ENCODE measurements at regions not wholly inside any gene's neighbourhood (a gene's known extent, or its start where the extent isn't known, plus 50 kb on each side); places are given as distances from the start of the nearest gene placed in this dataset.
A peak's percentile ranks its signal among the peaks of the same experiment; 100 is the strongest.

GRCh38 chr6:71395731-71396409 lies 107.3 kb downstream of the OGFRL1 start:
- Histone ChIP-seq H3K27ac (peak overlapping the region; percentile 60 to 62), H3K27me3 (no peaks in the 10 kb centered on the region), H3K4me3 (no peak overlapping the region), H3K9me3 (no peaks in the 10 kb centered on the region), H3K4me1 (peaks cover 3 to 17% of the 10 kb centered on the region in 2 donors), H3K36me3 (no peaks in the 10 kb centered on the region)
- intact Hi-C loops (cut with DNase I; ENCODE audit: low total_unique reads) = no loop called here
- TF ChIP-seq POLR2A (IDR thresholded peaks at IDR 0.05) (no peak), POLR2AphosphoS5 (IDR thresholded peaks at IDR 0.05) (no peak), CTCF (IDR thresholded peaks at IDR 0.05) (no peak)
- DNase-seq (ENCODE audit: low spot score in 2 of 2) = no peak

GRCh38 chr6:71396410-71396801 lies 107.8 kb downstream of the OGFRL1 start:
- peak overlapping the region; percentile 60 to 62 for H3K27ac ChIP-seq
- intact Hi-C loops (cut with DNase I; ENCODE audit: low total_unique reads) = no loop called here

GRCh38 chr6:71399279-71399678 lies 110.7 kb downstream of the OGFRL1 start:
- no peak overlapping the region for H3K27ac ChIP-seq
- intact Hi-C loops (cut with DNase I; ENCODE audit: low total_unique reads) = no loop called here
- no peak for DNase-seq (ENCODE audit: low spot score in 2 of 2)
- H3K4me3 ChIP-seq = no peak overlapping the region
- peaks cover 3 to 11% of the 10 kb centered on the region in 2 donors for H3K4me1 ChIP-seq
- peaks cover 3% of the 10 kb centered on the region for H3K36me3 ChIP-seq
- H3K27me3 ChIP-seq = no peaks in the 10 kb centered on the region
- H3K9me3 ChIP-seq = no peaks in the 10 kb centered on the region
- TF ChIP-seq POLR2AphosphoS5 (IDR thresholded peaks at IDR 0.05) (no peak), POLR2A (IDR thresholded peaks at IDR 0.05) (no peak), CTCF (IDR thresholded peaks at IDR 0.05) (no peak)

More at GRCh38 chr6:71396410-71396801, 107.8 kb downstream of the OGFRL1 start:
- TF ChIP-seq POLR2A (IDR thresholded peaks at IDR 0.05) (no peak), CTCF (IDR thresholded peaks at IDR 0.05) (no peak), POLR2AphosphoS5 (IDR thresholded peaks at IDR 0.05) (no peak)
- Histone ChIP-seq H3K27me3 (no peaks in the 10 kb centered on the region), H3K4me1 (peaks cover 3 to 17% of the 10 kb centered on the region in 2 donors), H3K9me3 (no peaks in the 10 kb centered on the region), H3K36me3 (peaks cover 3% of the 10 kb centered on the region), H3K4me3 (no peak overlapping the region)
- DNase-seq (ENCODE audit: low spot score in 2 of 2) = no peak

GRCh38 chr6:71400852-71401251 lies 112.2 kb downstream of the OGFRL1 start:
- TF ChIP-seq POLR2A (IDR thresholded peaks at IDR 0.05) (no peak), POLR2AphosphoS5 (IDR thresholded peaks at IDR 0.05) (no peak), CTCF (IDR thresholded peaks at IDR 0.05) (no peak)
- DNase-seq (ENCODE audit: low spot score in 2 of 2) = no peak
- peaks cover 3% of the 10 kb centered on the region for H3K36me3 ChIP-seq
- H3K27ac ChIP-seq = peak overlapping the region in 1 of 2 donors; percentile 12
- no peak overlapping the region for H3K4me3 ChIP-seq
- H3K9me3 ChIP-seq = no peaks in the 10 kb centered on the region
- peaks cover 0 to 4% of the 10 kb centered on the region in 2 donors for H3K4me1 ChIP-seq
- no peaks in the 10 kb centered on the region for H3K27me3 ChIP-seq
- intact Hi-C loops (cut with DNase I; ENCODE audit: low total_unique reads) = no loop called here

GRCh38 chr6:71402096-71402495 lies 113.5 kb downstream of the OGFRL1 start:
- Histone ChIP-seq H3K9me3 (no peaks in the 10 kb centered on the region), H3K36me3 (peaks cover 3% of the 10 kb centered on the region), H3K4me3 (no peak overlapping the region), H3K4me1 (no peaks in the 10 kb centered on the region), H3K27ac (peak overlapping the region in 1 of 2 donors; percentile 26), H3K27me3 (no peaks in the 10 kb centered on the region)
- no peak for DNase-seq (ENCODE audit: low spot score in 2 of 2)
- intact Hi-C loops (cut with DNase I; ENCODE audit: low total_unique reads) = no loop called here
- TF ChIP-seq POLR2A (IDR thresholded peaks at IDR 0.05) = no peak
- no peak for TF ChIP-seq CTCF (IDR thresholded peaks at IDR 0.05)
- no peak for TF ChIP-seq POLR2AphosphoS5 (IDR thresholded peaks at IDR 0.05)

Data from breast epithelium (tissue), 4 donors.